ENCODE measurements at regions not wholly inside any gene's neighbourhood (a gene's known extent, or its start where the extent isn't known, plus 50 kb on each side); places are given as distances from the start of the nearest gene placed in this dataset.

GRCh38 chr2:220775856-220776488 is 796.1 kb downstream of the EPHA4 start:
- TF ChIP-seq EZH2 (IDR thresholded peaks at IDR 0.05; ENCODE audit: borderline replicate concordance): no peak
- TF ChIP-seq CTCF (IDR thresholded peaks at IDR 0.05; ENCODE audit: poor library complexity): no peak
- TF ChIP-seq EZH2phosphoT487 (IDR thresholded peaks at IDR 0.05; ENCODE audit: low read depth, severe bottlenecking, unreplicated experiment): no peak

Data from hepatocyte (in vitro differentiated cells).